Keratinocyte (primary cell): ENCODE measurements at regions not wholly inside any gene's neighbourhood (a gene's known extent, or its start where the extent isn't known, plus 50 kb on each side); places are given as distances from the start of the nearest gene placed in this dataset.
A peak's percentile ranks its signal among the peaks of the same experiment; 100 is the strongest.

Source experiments
- DNase-seq: peaks from one replicate; pipeline ENCODE4 v3.0.0-alpha.2; 2011; ENCODE audit warnings: low read depth, missing footprints, low spot score
- FAIRE-seq: peaks from 2 replicates; lab custom pipeline; 2011; peaks lifted over from hg19 to GRCh38; lab: Jason Lieb, UNC
- H2AFZ ChIP-seq: 2 replicates; pipeline ENCODE4 v1.6.0; 2012; ENCODE audit warnings: low read length, control low read depth, inconsistent platforms; ENCODE audit not compliant: control insufficient read depth
- H3K27ac ChIP-seq: 2 replicates; pipeline ENCODE4 v1.5.1; 2011; ENCODE audit warnings: low read length; ENCODE audit not compliant: control insufficient read depth, insufficient read depth
- H3K27me3 ChIP-seq: 3 replicates; pipeline ENCODE4 v1.6.0; 2011; ENCODE audit warnings: low read length; ENCODE audit not compliant: control insufficient read depth, insufficient read depth; ENCODE audit errors: extremely low read depth
- H3K36me3 ChIP-seq, 2 experiments: 2 replicates in 1 of 2; 3 replicates in 1 of 2; pipeline ENCODE4 v1.5.1; 2011; ENCODE audit warnings: low read length in 2 of 2, mild to moderate bottlenecking in 1 of 2; ENCODE audit not compliant: control insufficient read depth in 2 of 2, insufficient read depth in 2 of 2; ENCODE audit errors: extremely low read depth in 1 of 2
- H3K4me1 ChIP-seq: 3 replicates; pipeline ENCODE4 v1.5.1; 2011; ENCODE audit warnings: low read length; ENCODE audit not compliant: control insufficient read depth, insufficient read depth; ENCODE audit errors: extremely low read depth
- H3K4me2 ChIP-seq: 3 replicates; pipeline ENCODE4 v1.6.0; 2011; ENCODE audit warnings: low read depth, low read length; ENCODE audit not compliant: control insufficient read depth, insufficient read depth; ENCODE audit errors: extremely low read depth
- H3K4me3 ChIP-seq, 3 experiments: fragments of 200-600 bp in 1 of 3; sonication (generic) in 1 of 3; 2 replicates in 2 of 3; 3 replicates in 1 of 3; pipeline ENCODE4 v1.5.1; 2011 to 2016; ENCODE audit warnings: low read length in 3 of 3, mild to moderate bottlenecking in 3 of 3, control low read depth in 2 of 3, inconsistent platforms in 1 of 3, low read depth in 1 of 3, mixed read lengths in 1 of 3, mixed run types in 1 of 3, moderate library complexity in 1 of 3; ENCODE audit not compliant: control insufficient read depth in 2 of 3, insufficient read depth in 2 of 3; ENCODE audit errors: extremely low read depth in 1 of 3
- H3K79me2 ChIP-seq: 2 replicates; pipeline ENCODE4 v1.6.0; 2012; ENCODE audit warnings: low read length; ENCODE audit not compliant: control insufficient read depth, insufficient read depth
- H3K9ac ChIP-seq: 3 replicates; pipeline ENCODE4 v1.6.0; 2011; ENCODE audit warnings: low read length; ENCODE audit not compliant: control insufficient read depth, insufficient read depth; ENCODE audit errors: extremely low read depth
- H3K9me1 ChIP-seq: 3 replicates; pipeline ENCODE4 v1.6.0; 2011; ENCODE audit warnings: low read length; ENCODE audit not compliant: control insufficient read depth, insufficient read depth; ENCODE audit errors: extremely low read depth
- H3K9me3 ChIP-seq: 2 replicates; pipeline ENCODE4 v1.5.1; 2012; ENCODE audit warnings: low read depth, low read length; ENCODE audit not compliant: control insufficient read depth
- H4K20me1 ChIP-seq: 3 replicates; pipeline ENCODE4 v1.6.0; 2011; ENCODE audit warnings: low read length; ENCODE audit not compliant: control insufficient read depth, insufficient read depth; ENCODE audit errors: extremely low read depth
- EZH2 ChIP-seq: IDR thresholded peaks from one replicate; pipeline ENCODE4 v1.6.1; 2012; ENCODE audit warnings: inconsistent platforms, mild to moderate bottlenecking, low read length, moderate library complexity
- dilution Hi-C: fragments of 300-500 bp; cut with MboI; formaldehyde crosslinking; loops from one replicate; pipeline ENCODE4 v1.7.0; 2020; ENCODE audit warnings: low sequenced_read_pairs; ENCODE audit not compliant: extremely low pct_ligation_motif_present
- TF ChIP-seq, protein P1 (sequence below), 3 experiments: IDR thresholded peaks in 1 of 3; conservative IDR thresholded peaks in 1 of 3; optimal IDR thresholded peaks in 1 of 3; 2 replicates in 2 of 3; 3 replicates in 1 of 3; pipeline versions ENCODE3 to v1.5.1; 2011; ENCODE audit warnings: low read length in 3 of 3, mild to moderate bottlenecking in 3 of 3, moderate library complexity in 2 of 3, control low read depth in 1 of 3, inconsistent platforms in 1 of 3; ENCODE audit not compliant: insufficient read depth in 2 of 3; ENCODE audit errors: extremely low read depth in 1 of 3

DNA sequence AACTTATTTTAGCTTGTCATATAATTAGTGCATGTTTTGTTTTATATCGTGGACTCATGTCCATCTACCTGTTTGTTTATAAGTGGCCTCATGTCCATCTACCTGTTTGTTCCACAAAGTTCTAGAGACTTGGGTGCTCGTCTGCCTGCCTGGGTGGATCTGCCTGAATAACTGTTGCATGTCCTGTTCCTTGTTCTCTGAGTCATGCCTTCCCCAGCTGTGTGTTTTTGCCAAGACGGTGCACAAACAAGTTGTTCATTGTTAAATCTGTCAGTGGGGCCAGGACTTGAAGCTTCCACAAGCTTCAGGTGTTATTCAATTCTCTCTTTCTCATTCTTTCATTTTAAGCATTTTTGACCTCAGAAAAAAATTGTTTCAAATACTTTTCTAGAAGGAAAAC is 358.0 kb upstream of the CITED2 start:
- Histone ChIP-seq H4K20me1 (no peaks in the 10 kb centered on the region), H3K36me3 (no peaks in the 10 kb centered on the region), H3K9ac (no peak overlapping the region), H3K4me3 (no peak overlapping the region), H3K4me1 (peaks cover 18% of the 10 kb centered on the region), H3K27ac (no peak overlapping the region), H2AFZ (no peak overlapping the region), H3K9me1 (no peaks in the 10 kb centered on the region), H3K9me3 (no peaks in the 10 kb centered on the region), H3K4me2 (peak overlapping the region; percentile 40), H3K27me3 (no peaks in the 10 kb centered on the region), H3K79me2 (no peaks in the 10 kb centered on the region)
- DNase-seq: no peak
- TF ChIP-seq EZH2: no peak
- TF ChIP-seq, protein P1, sequence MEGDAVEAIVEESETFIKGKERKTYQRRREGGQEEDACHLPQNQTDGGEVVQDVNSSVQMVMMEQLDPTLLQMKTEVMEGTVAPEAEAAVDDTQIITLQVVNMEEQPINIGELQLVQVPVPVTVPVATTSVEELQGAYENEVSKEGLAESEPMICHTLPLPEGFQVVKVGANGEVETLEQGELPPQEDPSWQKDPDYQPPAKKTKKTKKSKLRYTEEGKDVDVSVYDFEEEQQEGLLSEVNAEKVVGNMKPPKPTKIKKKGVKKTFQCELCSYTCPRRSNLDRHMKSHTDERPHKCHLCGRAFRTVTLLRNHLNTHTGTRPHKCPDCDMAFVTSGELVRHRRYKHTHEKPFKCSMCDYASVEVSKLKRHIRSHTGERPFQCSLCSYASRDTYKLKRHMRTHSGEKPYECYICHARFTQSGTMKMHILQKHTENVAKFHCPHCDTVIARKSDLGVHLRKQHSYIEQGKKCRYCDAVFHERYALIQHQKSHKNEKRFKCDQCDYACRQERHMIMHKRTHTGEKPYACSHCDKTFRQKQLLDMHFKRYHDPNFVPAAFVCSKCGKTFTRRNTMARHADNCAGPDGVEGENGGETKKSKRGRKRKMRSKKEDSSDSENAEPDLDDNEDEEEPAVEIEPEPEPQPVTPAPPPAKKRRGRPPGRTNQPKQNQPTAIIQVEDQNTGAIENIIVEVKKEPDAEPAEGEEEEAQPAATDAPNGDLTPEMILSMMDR (optimal IDR thresholded peaks at IDR 0.05 in 1 of 3, IDR thresholded peaks at IDR 0.05 in 1 of 3, conservative IDR thresholded peaks at IDR 0.05 in 1 of 3; ENCODE audit: extremely low read depth in 1 of 3, insufficient read depth in 2 of 3, low read length in 3 of 3): no peak
- dilution Hi-C loops: no loop called here
- FAIRE-seq: peak; percentile 95

DNA sequence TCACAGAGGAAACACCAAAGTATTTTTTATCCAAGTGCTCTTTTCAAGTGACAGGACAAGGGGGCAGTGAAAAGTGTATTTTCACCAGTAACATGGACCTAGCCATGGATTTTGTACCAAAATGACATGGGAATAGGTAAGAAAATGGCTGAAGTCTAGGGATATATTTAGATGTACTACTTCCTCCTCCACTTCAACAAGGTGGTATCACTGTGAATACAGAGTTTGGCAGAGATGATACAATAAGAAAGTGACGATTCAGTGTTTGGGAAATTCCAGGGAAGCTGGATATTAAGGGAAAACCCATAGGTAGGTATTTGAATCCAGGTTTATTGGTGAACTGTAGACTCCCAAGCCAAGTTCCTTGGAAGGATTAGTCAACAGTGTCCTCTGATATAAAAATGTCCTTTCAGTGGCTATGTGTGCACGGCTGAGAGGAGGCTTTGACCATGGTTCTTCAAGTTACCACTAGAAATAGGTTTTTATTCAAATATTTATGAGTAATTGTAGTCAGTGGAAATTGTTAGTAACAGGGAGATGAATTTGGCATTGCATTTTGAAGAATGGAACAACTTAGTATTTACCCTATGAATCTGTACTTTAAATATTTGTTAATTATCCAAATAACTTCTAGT is 356.0 kb upstream of the CITED2 start:
- Histone ChIP-seq H3K27ac (no peak overlapping the region), H3K4me3 (no peak overlapping the region), H3K9ac (no peak overlapping the region), H3K9me3 (no peaks in the 10 kb centered on the region), H3K4me2 (no peak overlapping the region), H3K27me3 (no peaks in the 10 kb centered on the region), H3K4me1 (peaks cover 18% of the 10 kb centered on the region), H3K36me3 (no peaks in the 10 kb centered on the region), H2AFZ (peak overlapping the region; percentile 33), H4K20me1 (no peaks in the 10 kb centered on the region), H3K79me2 (no peaks in the 10 kb centered on the region), H3K9me1 (no peaks in the 10 kb centered on the region)
- DNase-seq (no peak), FAIRE-seq (no peak)
- dilution Hi-C loops: no loop called here
- TF ChIP-seq, protein P1 (optimal IDR thresholded peaks at IDR 0.05 in 1 of 3, IDR thresholded peaks at IDR 0.05 in 1 of 3, conservative IDR thresholded peaks at IDR 0.05 in 1 of 3; ENCODE audit: extremely low read depth in 1 of 3, insufficient read depth in 2 of 3, low read length in 3 of 3): no peak
- no peak for TF ChIP-seq EZH2
